ENCODE measurements at regions not wholly inside any gene's neighbourhood (a gene's known extent, or its start where the extent isn't known, plus 50 kb on each side); places are given as distances from the start of the nearest gene placed in this dataset.

GRCh38 chr3:55332176-55332575 is 154.9 kb downstream of the WNT5A start:
- TF ChIP-seq TAF1 (IDR thresholded peaks at IDR 0.05; ENCODE audit: borderline replicate concordance, insufficient read depth, low read length) = no peak
- TF ChIP-seq POLR2AphosphoS5 (IDR thresholded peaks at IDR 0.05; ENCODE audit: low read depth, low read length) = no peak
- TF ChIP-seq, protein P1, sequence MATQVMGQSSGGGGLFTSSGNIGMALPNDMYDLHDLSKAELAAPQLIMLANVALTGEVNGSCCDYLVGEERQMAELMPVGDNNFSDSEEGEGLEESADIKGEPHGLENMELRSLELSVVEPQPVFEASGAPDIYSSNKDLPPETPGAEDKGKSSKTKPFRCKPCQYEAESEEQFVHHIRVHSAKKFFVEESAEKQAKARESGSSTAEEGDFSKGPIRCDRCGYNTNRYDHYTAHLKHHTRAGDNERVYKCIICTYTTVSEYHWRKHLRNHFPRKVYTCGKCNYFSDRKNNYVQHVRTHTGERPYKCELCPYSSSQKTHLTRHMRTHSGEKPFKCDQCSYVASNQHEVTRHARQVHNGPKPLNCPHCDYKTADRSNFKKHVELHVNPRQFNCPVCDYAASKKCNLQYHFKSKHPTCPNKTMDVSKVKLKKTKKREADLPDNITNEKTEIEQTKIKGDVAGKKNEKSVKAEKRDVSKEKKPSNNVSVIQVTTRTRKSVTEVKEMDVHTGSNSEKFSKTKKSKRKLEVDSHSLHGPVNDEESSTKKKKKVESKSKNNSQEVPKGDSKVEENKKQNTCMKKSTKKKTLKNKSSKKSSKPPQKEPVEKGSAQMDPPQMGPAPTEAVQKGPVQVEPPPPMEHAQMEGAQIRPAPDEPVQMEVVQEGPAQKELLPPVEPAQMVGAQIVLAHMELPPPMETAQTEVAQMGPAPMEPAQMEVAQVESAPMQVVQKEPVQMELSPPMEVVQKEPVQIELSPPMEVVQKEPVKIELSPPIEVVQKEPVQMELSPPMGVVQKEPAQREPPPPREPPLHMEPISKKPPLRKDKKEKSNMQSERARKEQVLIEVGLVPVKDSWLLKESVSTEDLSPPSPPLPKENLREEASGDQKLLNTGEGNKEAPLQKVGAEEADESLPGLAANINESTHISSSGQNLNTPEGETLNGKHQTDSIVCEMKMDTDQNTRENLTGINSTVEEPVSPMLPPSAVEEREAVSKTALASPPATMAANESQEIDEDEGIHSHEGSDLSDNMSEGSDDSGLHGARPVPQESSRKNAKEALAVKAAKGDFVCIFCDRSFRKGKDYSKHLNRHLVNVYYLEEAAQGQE (IDR thresholded peaks at IDR 0.05; ENCODE audit: insufficient read depth in 1 of 2, low read depth in 2 of 2, low read length in 2 of 2) = no peak
- no peak for TF ChIP-seq FOXP2 (optimal IDR thresholded peaks at IDR 0.05; ENCODE audit: borderline replicate concordance, extremely low read depth, extremely low read length, insufficient read depth)
- no peak for TF ChIP-seq SIN3A (IDR thresholded peaks at IDR 0.05; ENCODE audit: borderline replicate concordance, insufficient read depth, low read length)
